Heart left ventricle (tissue), 13 donors: ENCODE measurements at regions not wholly inside any gene's neighbourhood (a gene's known extent, or its start where the extent isn't known, plus 50 kb on each side); places are given as distances from the start of the nearest gene placed in this dataset.

Experiments used
- CTCF ChIP-seq, 12 donors: fragments of 200-600 bp; sonication (generic) in 4 of 12; IDR thresholded peaks; one replicate each; pipeline versions ENCODE4 v1.5.0 to v1.8.0; 2018 to 2022; ENCODE audit warnings: antibody characterized with exemption in 12 of 12, mild to moderate bottlenecking in 5 of 12
- POLR2A ChIP-seq, 2 donors: fragments of 450-650 bp; IDR thresholded peaks; one replicate each; pipeline ENCODE4 v1.6.1; 2017; ENCODE audit warnings: antibody characterized with exemption in 2 of 2, mild to moderate bottlenecking in 2 of 2, moderate library complexity in 2 of 2
- donor health status: ischemic (EF 13 %, LVEDD 7.1; RV severe dilation, severe dysfunction).
- donor health status: DM: no; HTN: yes; CAD: no.
- donor health status: DM: no; HTN: no; CAD: no.
- donor health status: ischemic (EF 25% LVEDD 6.9; RV normal size, moderate dysfunction).
- donor health status: ischemic (EF 25% LVEDD 5.7; RV mildly dilated, moderate dysfunction).
- donor health status: ischemic (EF 35%, LVEDD 5.7; RV mildly dilated, moderate dysfunction).
- donor health status: nonischemic (EF 11% LVEDD 7.7; RV severe dilation, severe dysfunction).
- donor health status: DM: yes; HTN: yes; CAD: no.
- donor health status: PGD.
- donor health status: ischemic (EF 29% LVEDD 5.4; RV normal size, mild dysfunction).
- donor health status: nonischemic (EF 23%, LVEDD 6.1; RV moderate dilation, normal function).

GRCh38 chr4:1579901-1580691 lies 104.0 kb downstream of the FAM53A start:
- peak in 1 of 2 donors; percentile 52 for TF ChIP-seq POLR2A (IDR thresholded peaks at IDR 0.05)
- peak in 1 of 12 donors; percentile 4 for TF ChIP-seq CTCF (IDR thresholded peaks at IDR 0.05)
